ENCODE measurements at regions not wholly inside any gene's neighbourhood (a gene's known extent, or its start where the extent isn't known, plus 50 kb on each side); places are given as distances from the start of the nearest gene placed in this dataset.

GRCh38 chr5:120093178-120093577 lies 370.9 kb upstream of the PRR16 start:
- no peak overlapping the region for H4K5ac ChIP-seq (ENCODE audit: low read depth, low read length)
- TF ChIP-seq SMC3 (IDR thresholded peaks at IDR 0.05; ENCODE audit: low read depth, low read length) (no peak), ELK1 (IDR thresholded peaks at IDR 0.05; ENCODE audit: borderline replicate concordance, low read depth, low read length) (no peak), RCOR1 (IDR thresholded peaks at IDR 0.05; ENCODE audit: insufficient replicate concordance, low read length) (no peak), MAZ (IDR thresholded peaks at IDR 0.05; ENCODE audit: borderline replicate concordance, low read depth, low read length) (no peak), MAFK (IDR thresholded peaks at IDR 0.05; ENCODE audit: low read depth, low read length) (no peak), RAD21 (IDR thresholded peaks at IDR 0.05; ENCODE audit: low read length) (no peak), CEBPB (IDR thresholded peaks at IDR 0.05; ENCODE audit: low read depth, low read length) (no peak), BHLHE40 (IDR thresholded peaks at IDR 0.05; ENCODE audit: low read depth, low read length) (no peak), POLR2A (IDR thresholded peaks at IDR 0.05; ENCODE audit: low read depth, low read length) (no peak), NFE2L2 (IDR thresholded peaks at IDR 0.05; ENCODE audit: low read depth, low read length) (no peak), CHD1 (IDR thresholded peaks at IDR 0.05; ENCODE audit: low read depth, low read length) (no peak), FOS (IDR thresholded peaks at IDR 0.05; ENCODE audit: low read depth, low read length) (no peak), MXI1 (IDR thresholded peaks at IDR 0.05; ENCODE audit: borderline replicate concordance, low read depth, low read length) (no peak), CTCF (conservative IDR thresholded peaks at IDR 0.05; ENCODE audit: low read depth, low read length) (no peak), RFX5 (IDR thresholded peaks at IDR 0.05; ENCODE audit: low read depth, low read length) (no peak), USF2 (IDR thresholded peaks at IDR 0.05; ENCODE audit: low read depth, low read length) (no peak)
- no peak overlapping the region for H2BK20ac ChIP-seq (ENCODE audit: low read depth, low read length)
- no peak overlapping the region for H2BK120ac ChIP-seq (ENCODE audit: low read depth, low read length)
- H3K27me3 ChIP-seq (ENCODE audit: control insufficient read depth, insufficient read depth, low read length): no peaks in the 10 kb centered on the region
- H4K91ac ChIP-seq (ENCODE audit: insufficient read depth, low read depth, low read length): no peak overlapping the region
- no CpG with 5 or more reads among the region's 7 CpGs for WGBS, 2 experiments (ENCODE audit: extremely low coverage in 2 of 2, insufficient read length in 1 of 2)
- ATAC-seq (ENCODE audit: low read depth) (no peak), DNase-seq (no peak)
- in situ Hi-C loops (cut with MboI; ENCODE audit: low sequenced_read_pairs): no loop called here
- intact Hi-C loops (cut with micrococcal nuclease): no loop called here
- H3K9ac ChIP-seq (ENCODE audit: low read depth, low read length): no peak overlapping the region
- H3K9me1 ChIP-seq (ENCODE audit: insufficient read depth, low read length): no peaks in the 10 kb centered on the region
- H2AK9ac ChIP-seq (replicated peaks; ENCODE audit: low read depth, low read length, poor library complexity): no peak overlapping the region
- no peak overlapping the region for H3K27ac ChIP-seq (ENCODE audit: insufficient read depth, low read length)
- no peak overlapping the region for H3K18ac ChIP-seq (ENCODE audit: low read depth, low read length)
- no peak overlapping the region for H3K23ac ChIP-seq (ENCODE audit: low read depth, low read length)
- no peaks in the 10 kb centered on the region for H3K36me3 ChIP-seq (ENCODE audit: control insufficient read depth, insufficient read depth, low read length)
- H4K8ac ChIP-seq (ENCODE audit: low read depth in 2 of 2, low read length in 2 of 2): no peak overlapping the region
- CTCF ChIA-PET: no interaction called here
- no peak overlapping the region for H3K56ac ChIP-seq (ENCODE audit: extremely low read depth, insufficient read depth, low read length)
- H3K9me3 ChIP-seq (ENCODE audit: control insufficient read depth, insufficient read depth, low read length): no peaks in the 10 kb centered on the region
- H3K14ac ChIP-seq (replicated peaks; ENCODE audit: low read depth, low read length): no peak overlapping the region
- H4K20me1 ChIP-seq (ENCODE audit: insufficient read depth, low read length): no peaks in the 10 kb centered on the region
- no peak overlapping the region for H2AK5ac ChIP-seq (ENCODE audit: low read depth, low read length)
- dilution Hi-C loops (cut with HindIII; ENCODE audit: low sequenced_read_pairs, unreplicated experiment): no loop called here
- H3K4ac ChIP-seq (ENCODE audit: low read depth, low read length): no peak overlapping the region
- H2BK15ac ChIP-seq (ENCODE audit: low read depth, low read length): no peak overlapping the region
- POLR2A ChIA-PET (ENCODE audit: unreplicated experiment): no interaction called here
- no peak overlapping the region for H3K4me3 ChIP-seq (ENCODE audit: insufficient read depth, low read depth, low read length)
- no peak overlapping the region for H2BK5ac ChIP-seq (ENCODE audit: low read depth, low read length, poor library complexity, severe bottlenecking)
- no peak overlapping the region for H3K4me2 ChIP-seq (ENCODE audit: low read depth, low read length)
- H3K4me1 ChIP-seq (ENCODE audit: control insufficient read depth, insufficient read depth, low read length): no peaks in the 10 kb centered on the region; the same call in 1 of the 2 replicates
- no peak overlapping the region for H2AFZ ChIP-seq (replicated peaks; ENCODE audit: low read length, poor library complexity)
- H3K79me1 ChIP-seq (ENCODE audit: low read depth in 1 of 2, low read length in 2 of 2): no peaks in the 10 kb centered on the region
- BruUV-seq (replicated peaks): no TSS peak
